ENCODE measurements at regions not wholly inside any gene's neighbourhood (a gene's known extent, or its start where the extent isn't known, plus 50 kb on each side); places are given as distances from the start of the nearest gene placed in this dataset.

- Histone ChIP-seq H3K9me3 (ENCODE audit: control insufficient read depth in 1 of 2, low read length in 2 of 2) (no peaks in the 10 kb centered on the region), H3K4me3 (ENCODE audit: low read depth in 1 of 2, low read length in 2 of 2) (no peak overlapping the region), H3K36me3 (ENCODE audit: control insufficient read depth in 1 of 2, insufficient read depth in 2 of 2, low read length in 2 of 2) (no peaks in the 10 kb centered on the region), H3K4me1 (ENCODE audit: control insufficient read depth in 1 of 2, insufficient read depth in 2 of 2, low read length in 2 of 2) (peaks cover 0 to 8% of the 10 kb centered on the region in 2 donors), H3K27ac (ENCODE audit: low read length) (peak overlapping the region; percentile 8), H3K27me3 (ENCODE audit: low read depth, low read length) (no peaks in the 10 kb centered on the region)
These were observed 172.7 kb downstream of the SCP2D1 start for GRCh38 chr20:18986146-18986830.

- H3K27me3 ChIP-seq (ENCODE audit: low read depth, low read length) = no peaks in the 10 kb centered on the region
- H3K4me3 ChIP-seq (ENCODE audit: low read depth in 1 of 2, low read length in 2 of 2) = no peak overlapping the region
- peak overlapping the region; percentile 40 for H3K27ac ChIP-seq (ENCODE audit: low read length)
- H3K36me3 ChIP-seq (ENCODE audit: control insufficient read depth in 1 of 2, insufficient read depth in 2 of 2, low read length in 2 of 2) = no peaks in the 10 kb centered on the region
- H3K9me3 ChIP-seq (ENCODE audit: control insufficient read depth in 1 of 2, low read length in 2 of 2) = no peaks in the 10 kb centered on the region
- H3K4me1 ChIP-seq (ENCODE audit: control insufficient read depth in 1 of 2, insufficient read depth in 2 of 2, low read length in 2 of 2) = peaks cover 0 to 8% of the 10 kb centered on the region in 2 donors
These were observed 173.5 kb downstream of the SCP2D1 start for GRCh38 chr20:18986895-18987580.

GRCh38 chr20:18987781-18988360, 174.3 kb downstream of the SCP2D1 start:
- H3K27ac ChIP-seq (ENCODE audit: low read length) = no peak overlapping the region
- no peak overlapping the region for H3K4me3 ChIP-seq (ENCODE audit: low read depth in 1 of 2, low read length in 2 of 2)
- H3K4me1 ChIP-seq (ENCODE audit: control insufficient read depth in 1 of 2, insufficient read depth in 2 of 2, low read length in 2 of 2) = peaks cover 0 to 8% of the 10 kb centered on the region in 2 donors
- no peaks in the 10 kb centered on the region for H3K27me3 ChIP-seq (ENCODE audit: low read depth, low read length)
- no peaks in the 10 kb centered on the region for H3K9me3 ChIP-seq (ENCODE audit: control insufficient read depth in 1 of 2, low read length in 2 of 2)
- H3K36me3 ChIP-seq (ENCODE audit: control insufficient read depth in 1 of 2, insufficient read depth in 2 of 2, low read length in 2 of 2) = no peaks in the 10 kb centered on the region

GRCh38 chr20:18988701-18989100, 175.1 kb downstream of the SCP2D1 start:
- no peaks in the 10 kb centered on the region for H3K9me3 ChIP-seq (ENCODE audit: control insufficient read depth in 1 of 2, low read length in 2 of 2)
- no peaks in the 10 kb centered on the region for H3K36me3 ChIP-seq (ENCODE audit: control insufficient read depth in 1 of 2, insufficient read depth in 2 of 2, low read length in 2 of 2)
- no peak overlapping the region for H3K4me3 ChIP-seq (ENCODE audit: low read depth in 1 of 2, low read length in 2 of 2)
- H3K27ac ChIP-seq (ENCODE audit: low read length) = no peak overlapping the region
- no peaks in the 10 kb centered on the region for H3K27me3 ChIP-seq (ENCODE audit: low read depth, low read length)
- H3K4me1 ChIP-seq (ENCODE audit: control insufficient read depth in 1 of 2, insufficient read depth in 2 of 2, low read length in 2 of 2) = peaks cover 0 to 8% of the 10 kb centered on the region in 2 donors

GRCh38 chr20:18989736-18990474, 176.3 kb downstream of the SCP2D1 start:
- Histone ChIP-seq H3K27me3 (ENCODE audit: low read depth, low read length) (no peaks in the 10 kb centered on the region), H3K4me1 (ENCODE audit: control insufficient read depth in 1 of 2, insufficient read depth in 2 of 2, low read length in 2 of 2) (peaks cover 0 to 8% of the 10 kb centered on the region in 2 donors), H3K4me3 (ENCODE audit: low read depth in 1 of 2, low read length in 2 of 2) (no peak overlapping the region), H3K36me3 (ENCODE audit: control insufficient read depth in 1 of 2, insufficient read depth in 2 of 2, low read length in 2 of 2) (no peaks in the 10 kb centered on the region), H3K9me3 (ENCODE audit: control insufficient read depth in 1 of 2, low read length in 2 of 2) (no peaks in the 10 kb centered on the region), H3K27ac (ENCODE audit: low read length) (no peak overlapping the region)

- H3K27me3 ChIP-seq (ENCODE audit: low read depth, low read length) = no peaks in the 10 kb centered on the region
- H3K27ac ChIP-seq (ENCODE audit: low read length) = no peak overlapping the region
- no peaks in the 10 kb centered on the region for H3K36me3 ChIP-seq (ENCODE audit: control insufficient read depth in 1 of 2, insufficient read depth in 2 of 2, low read length in 2 of 2)
These were observed 177.4 kb downstream of the SCP2D1 start for GRCh38 chr20:18991012-18991411.

GRCh38 chr20:18992418-18992817, 178.8 kb downstream of the SCP2D1 start:
- H3K36me3 ChIP-seq (ENCODE audit: control insufficient read depth in 1 of 2, insufficient read depth in 2 of 2, low read length in 2 of 2) = no peaks in the 10 kb centered on the region
- H3K27ac ChIP-seq (ENCODE audit: low read length) = no peak overlapping the region
- H3K27me3 ChIP-seq (ENCODE audit: low read depth, low read length) = no peaks in the 10 kb centered on the region

More at GRCh38 chr20:18991012-18991411, 177.4 kb downstream of the SCP2D1 start:
- peaks cover 0 to 5% of the 10 kb centered on the region in 2 donors for H3K4me1 ChIP-seq (ENCODE audit: control insufficient read depth in 1 of 2, insufficient read depth in 2 of 2, low read length in 2 of 2)
- H3K9me3 ChIP-seq (ENCODE audit: control insufficient read depth in 1 of 2, low read length in 2 of 2) = no peaks in the 10 kb centered on the region
- no peak overlapping the region for H3K4me3 ChIP-seq (ENCODE audit: low read depth in 1 of 2, low read length in 2 of 2)

GRCh38 chr20:18995455-18995854, 181.9 kb downstream of the SCP2D1 start:
- Histone ChIP-seq H3K4me1 (ENCODE audit: control insufficient read depth in 1 of 2, insufficient read depth in 2 of 2, low read length in 2 of 2) (no peaks in the 10 kb centered on the region), H3K36me3 (ENCODE audit: control insufficient read depth in 1 of 2, insufficient read depth in 2 of 2, low read length in 2 of 2) (no peaks in the 10 kb centered on the region), H3K4me3 (ENCODE audit: low read depth in 1 of 2, low read length in 2 of 2) (no peak overlapping the region), H3K9me3 (ENCODE audit: control insufficient read depth in 1 of 2, low read length in 2 of 2) (no peaks in the 10 kb centered on the region), H3K27ac (ENCODE audit: low read length) (no peak overlapping the region), H3K27me3 (ENCODE audit: low read depth, low read length) (no peaks in the 10 kb centered on the region)

More at GRCh38 chr20:18992418-18992817, 178.8 kb downstream of the SCP2D1 start:
- H3K9me3 ChIP-seq (ENCODE audit: control insufficient read depth in 1 of 2, low read length in 2 of 2) = no peaks in the 10 kb centered on the region
- no peak overlapping the region for H3K4me3 ChIP-seq (ENCODE audit: low read depth in 1 of 2, low read length in 2 of 2)
- H3K4me1 ChIP-seq (ENCODE audit: control insufficient read depth in 1 of 2, insufficient read depth in 2 of 2, low read length in 2 of 2) = no peaks in the 10 kb centered on the region

- H3K9me3 ChIP-seq (ENCODE audit: control insufficient read depth in 1 of 2, low read length in 2 of 2) = no peaks in the 10 kb centered on the region
- H3K4me3 ChIP-seq (ENCODE audit: low read depth in 1 of 2, low read length in 2 of 2) = no peak overlapping the region
- no peaks in the 10 kb centered on the region for H3K27me3 ChIP-seq (ENCODE audit: low read depth, low read length)
- no peaks in the 10 kb centered on the region for H3K4me1 ChIP-seq (ENCODE audit: control insufficient read depth in 1 of 2, insufficient read depth in 2 of 2, low read length in 2 of 2)
- H3K36me3 ChIP-seq (ENCODE audit: control insufficient read depth in 1 of 2, insufficient read depth in 2 of 2, low read length in 2 of 2) = no peaks in the 10 kb centered on the region
- H3K27ac ChIP-seq (ENCODE audit: low read length) = no peak overlapping the region
These were observed 185.5 kb downstream of the SCP2D1 start for GRCh38 chr20:18999086-18999485.

GRCh38 chr20:19000078-19000477, 186.5 kb downstream of the SCP2D1 start:
- H3K36me3 ChIP-seq (ENCODE audit: control insufficient read depth in 1 of 2, insufficient read depth in 2 of 2, low read length in 2 of 2) = no peaks in the 10 kb centered on the region
- no peaks in the 10 kb centered on the region for H3K4me1 ChIP-seq (ENCODE audit: control insufficient read depth in 1 of 2, insufficient read depth in 2 of 2, low read length in 2 of 2)
- no peaks in the 10 kb centered on the region for H3K27me3 ChIP-seq (ENCODE audit: low read depth, low read length)
- no peaks in the 10 kb centered on the region for H3K9me3 ChIP-seq (ENCODE audit: control insufficient read depth in 1 of 2, low read length in 2 of 2)
- H3K27ac ChIP-seq (ENCODE audit: low read length) = no peak overlapping the region
- H3K4me3 ChIP-seq (ENCODE audit: low read depth in 1 of 2, low read length in 2 of 2) = no peak overlapping the region

- no peak overlapping the region for H3K4me3 ChIP-seq (ENCODE audit: low read depth in 1 of 2, low read length in 2 of 2)
- no peaks in the 10 kb centered on the region for H3K27me3 ChIP-seq (ENCODE audit: low read depth, low read length)
- H3K4me1 ChIP-seq (ENCODE audit: control insufficient read depth in 1 of 2, insufficient read depth in 2 of 2, low read length in 2 of 2) = no peaks in the 10 kb centered on the region
- no peak overlapping the region for H3K27ac ChIP-seq (ENCODE audit: low read length)
- no peaks in the 10 kb centered on the region for H3K36me3 ChIP-seq (ENCODE audit: control insufficient read depth in 1 of 2, insufficient read depth in 2 of 2, low read length in 2 of 2)
- no peaks in the 10 kb centered on the region for H3K9me3 ChIP-seq (ENCODE audit: control insufficient read depth in 1 of 2, low read length in 2 of 2)
These were observed 187.6 kb downstream of the SCP2D1 start for GRCh38 chr20:19001177-19001576.

All from muscle layer of duodenum (tissue), 2 donors.